HG03175 (cell line): ENCODE measurements at regions not wholly inside any gene's neighbourhood (a gene's known extent, or its start where the extent isn't known, plus 50 kb on each side); places are given as distances from the start of the nearest gene placed in this dataset.

ENCODE experiments used
- ATAC-seq: cut with Tn5 transposase; IDR thresholded peaks from one replicate; pipeline ENCODE4 v1.9.1; 2021; ENCODE audit warnings: mild to moderate bottlenecking, moderate library complexity; ENCODE audit not compliant: unreplicated experiment

- no peak for ATAC-seq
Measured at GRCh38 chr7:131097662-131098376, 229.9 kb upstream of the MKLN1 start.

GRCh38 chr7:131098527-131098926, 229.1 kb upstream of the MKLN1 start:
- ATAC-seq, result no peak

GRCh38 chr7:131100357-131101054, 227.2 kb upstream of the MKLN1 start:
- ATAC-seq, result no peak

- ATAC-seq, result no peak
Measured at GRCh38 chr7:131103997-131104396, 223.7 kb upstream of the MKLN1 start.

- ATAC-seq, result no peak
Measured at GRCh38 chr7:131104596-131105293, 222.9 kb upstream of the MKLN1 start.

GRCh38 chr7:131105294-131105798, 222.3 kb upstream of the MKLN1 start:
- peak; percentile 4 for ATAC-seq

- ATAC-seq, result peak; percentile 27
Measured at GRCh38 chr7:131105799-131106680, 221.6 kb upstream of the MKLN1 start.

GRCh38 chr7:131106681-131107336, 220.9 kb upstream of the MKLN1 start:
- no peak for ATAC-seq

- ATAC-seq, result peak; percentile 37
Measured at GRCh38 chr7:131107337-131108211, 220.1 kb upstream of the MKLN1 start.

GRCh38 chr7:131108212-131108940, 219.3 kb upstream of the MKLN1 start:
- ATAC-seq, result peak; percentile 25

- ATAC-seq, result no peak
Measured at GRCh38 chr7:131109011-131109758, 218.5 kb upstream of the MKLN1 start.

GRCh38 chr7:131109759-131110296, 217.8 kb upstream of the MKLN1 start:
- ATAC-seq, result peak; percentile 25

GRCh38 chr7:131110297-131111080, 217.2 kb upstream of the MKLN1 start:
- no peak for ATAC-seq

- ATAC-seq, result no peak
Measured at GRCh38 chr7:131111081-131111576, 216.5 kb upstream of the MKLN1 start.

GRCh38 chr7:131111792-131112191, 215.9 kb upstream of the MKLN1 start:
- ATAC-seq, result no peak

GRCh38 chr7:131112431-131112830, 215.2 kb upstream of the MKLN1 start:
- ATAC-seq, result no peak

- ATAC-seq, result no peak
Measured at GRCh38 chr7:131115340-131115739, 212.3 kb upstream of the MKLN1 start.
